ENCODE measurements at regions not wholly inside any gene's neighbourhood (a gene's known extent, or its start where the extent isn't known, plus 50 kb on each side); places are given as distances from the start of the nearest gene placed in this dataset.

DNA sequence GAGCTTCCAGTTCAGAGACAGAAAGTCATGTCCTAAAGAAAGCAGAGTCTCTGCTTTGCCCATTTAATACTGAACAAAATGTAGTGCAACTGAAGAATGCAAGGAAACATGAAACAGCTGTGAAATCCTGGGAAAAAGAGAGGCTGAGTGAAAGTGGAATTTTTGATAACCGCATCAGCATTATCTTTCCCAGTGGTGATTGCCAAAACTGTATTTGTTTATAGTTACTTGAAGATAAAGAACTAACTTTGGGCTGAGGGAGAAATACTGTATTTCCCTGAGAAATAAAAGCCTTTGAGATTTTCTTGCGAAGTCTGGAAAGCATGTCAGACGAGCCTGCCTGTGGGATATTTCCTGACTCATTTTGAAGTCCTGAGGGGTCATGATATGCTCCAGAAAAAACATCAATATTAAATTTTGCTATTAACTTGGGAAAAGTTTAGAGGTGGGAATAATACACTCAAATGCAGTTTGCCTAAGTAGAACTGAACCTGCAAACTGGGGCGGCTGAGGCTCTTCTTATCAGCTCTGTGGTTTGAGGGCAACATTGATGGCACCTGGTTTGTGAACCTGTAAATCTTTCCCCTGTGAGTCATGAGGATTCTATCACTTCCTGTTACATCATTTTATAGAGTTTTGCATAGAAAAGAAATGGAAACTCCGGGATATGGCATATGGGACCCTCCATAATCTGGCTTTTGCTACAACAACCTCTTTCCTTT is 855.3 kb downstream of the MCTP2 start:
- DNase-seq (no peak), ATAC-seq (no peak)
- H3K4me3 ChIP-seq = no peak overlapping the region
- no peaks in the 10 kb centered on the region for H3K36me3 ChIP-seq (replicated peaks in 1 of 2; ENCODE audit: insufficient read depth in 1 of 2, low read depth in 2 of 2)
- H3K9me3 ChIP-seq = no peaks in the 10 kb centered on the region
- intact Hi-C loops (cut with DNase I) = no loop called here
- no peaks in the 10 kb centered on the region for H3K27me3 ChIP-seq
- 34 to 35% methylated on average over 5 of the region's 5 CpGs for WGBS, 2 donors
- H3K27ac ChIP-seq = no peak overlapping the region
- no peak for TF ChIP-seq POLR2A (IDR thresholded peaks at IDR 0.05)
- no peak for TF ChIP-seq CTCF (IDR thresholded peaks at IDR 0.05)
- H3K4me1 ChIP-seq = no peaks in the 10 kb centered on the region

- DNase-seq (no peak), ATAC-seq (no peak)
- intact Hi-C loops (cut with DNase I) = no loop called here
Measured at GRCh38 chr15:95087253-95087609, 855.9 kb downstream of the MCTP2 start.

DNA sequence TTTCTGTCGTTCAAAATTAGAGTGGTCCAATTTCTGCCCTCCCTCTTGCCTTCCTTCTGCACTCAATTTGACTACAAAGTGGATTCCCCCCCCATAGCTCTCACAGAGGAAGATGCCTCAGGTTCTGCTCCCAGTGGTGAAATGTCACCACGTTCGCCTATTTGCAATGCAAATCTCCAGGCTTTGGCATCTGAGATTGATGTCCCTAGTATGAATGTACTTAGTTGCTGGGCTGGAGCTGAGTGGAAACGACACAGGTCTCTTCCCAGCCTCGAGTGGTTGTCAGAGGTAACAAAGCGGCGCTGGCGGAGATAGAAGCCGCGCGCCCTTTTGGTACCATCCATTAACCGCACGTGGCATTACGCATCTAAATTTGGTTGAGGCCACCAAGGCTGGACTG is 860.1 kb downstream of the MCTP2 start:
- Histone ChIP-seq H3K9me3 (no peaks in the 10 kb centered on the region), H3K36me3 (replicated peaks in 1 of 2; ENCODE audit: insufficient read depth in 1 of 2, low read depth in 2 of 2) (no peaks in the 10 kb centered on the region), H3K27me3 (no peaks in the 10 kb centered on the region), H3K4me1 (no peaks in the 10 kb centered on the region), H3K4me3 (no peak overlapping the region), H3K27ac (no peak overlapping the region)
- intact Hi-C loops (cut with DNase I) = no loop called here
- 75 to 83% methylated on average over 14 of the region's 14 CpGs for WGBS, 2 donors
- DNase-seq = no peak
- no peak for TF ChIP-seq CTCF (IDR thresholded peaks at IDR 0.05)
- no peak for TF ChIP-seq POLR2A (IDR thresholded peaks at IDR 0.05)
- no peak for ATAC-seq

More at GRCh38 chr15:95087253-95087609, 855.9 kb downstream of the MCTP2 start:
- TF ChIP-seq POLR2A (IDR thresholded peaks at IDR 0.05) = no peak
- H3K27ac ChIP-seq = no peak overlapping the region
- no peaks in the 10 kb centered on the region for H3K4me1 ChIP-seq
- H3K9me3 ChIP-seq = no peaks in the 10 kb centered on the region
- no peaks in the 10 kb centered on the region for H3K27me3 ChIP-seq
- H3K4me3 ChIP-seq = no peak overlapping the region
- H3K36me3 ChIP-seq (replicated peaks in 1 of 2; ENCODE audit: insufficient read depth in 1 of 2, low read depth in 2 of 2) = no peaks in the 10 kb centered on the region

DNA sequence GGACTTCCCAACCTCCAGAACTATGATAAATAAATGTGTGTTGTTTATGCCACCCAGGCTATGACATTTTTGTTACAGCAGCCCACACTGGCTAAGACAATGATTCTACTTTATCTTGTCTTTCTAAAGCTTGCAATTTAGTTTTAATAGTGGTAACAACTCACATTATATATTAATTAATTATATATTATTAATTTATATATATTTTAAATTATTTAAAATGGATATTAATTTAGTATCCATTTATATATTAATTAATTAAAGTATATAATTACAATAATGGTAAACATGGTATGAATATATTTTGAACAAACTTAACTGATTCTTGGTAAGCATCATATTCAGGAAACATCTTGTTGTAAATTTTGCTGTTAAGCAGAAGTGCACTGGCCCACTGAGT is 863.9 kb downstream of the MCTP2 start:
- ATAC-seq (no peak), DNase-seq (no peak)
- Histone ChIP-seq H3K9me3 (no peaks in the 10 kb centered on the region), H3K4me3 (no peak overlapping the region), H3K27ac (no peak overlapping the region), H3K36me3 (replicated peaks in 1 of 2; ENCODE audit: insufficient read depth in 1 of 2, low read depth in 2 of 2) (no peaks in the 10 kb centered on the region), H3K4me1 (no peaks in the 10 kb centered on the region), H3K27me3 (no peaks in the 10 kb centered on the region)
- TF ChIP-seq CTCF (IDR thresholded peaks at IDR 0.05) (no peak), POLR2A (IDR thresholded peaks at IDR 0.05) (no peak)
- intact Hi-C loops (cut with DNase I) = no loop called here

- no peak for ATAC-seq
- DNase-seq = no peak
- Histone ChIP-seq H3K27me3 (no peaks in the 10 kb centered on the region), H3K36me3 (replicated peaks in 1 of 2; ENCODE audit: insufficient read depth in 1 of 2, low read depth in 2 of 2) (no peaks in the 10 kb centered on the region), H3K4me1 (no peaks in the 10 kb centered on the region), H3K4me3 (no peak overlapping the region), H3K27ac (no peak overlapping the region), H3K9me3 (no peaks in the 10 kb centered on the region)
- WGBS, 2 donors = 76 to 81% methylated on average over 6 of the region's 6 CpGs
- TF ChIP-seq CTCF (IDR thresholded peaks at IDR 0.05) (no peak), POLR2A (IDR thresholded peaks at IDR 0.05) (no peak)
- intact Hi-C loops (cut with DNase I) = no loop called here
Measured at GRCh38 chr15:95096651-95097050, 865.3 kb downstream of the MCTP2 start.

Data from body of pancreas (tissue), 4 donors.